GM12865 (cell line): ENCODE measurements at regions not wholly inside any gene's neighbourhood (a gene's known extent, or its start where the extent isn't known, plus 50 kb on each side); places are given as distances from the start of the nearest gene placed in this dataset.

Experiments used
- DNase-seq: peaks from one replicate; pipeline ENCODE4 v3.0.0; 2010; ENCODE audit warnings: low read depth
- H3K4me3 ChIP-seq: 2 replicates; pipeline ENCODE4 v1.5.1; 2011; ENCODE audit warnings: mild to moderate bottlenecking, low read depth, low read length, control low read depth
- TF ChIP-seq, protein P1 (sequence below): IDR thresholded peaks from 2 replicates; pipeline ENCODE4 v1.5.1; 2011; ENCODE audit warnings: low read length, control low read depth, low read depth, inconsistent platforms; ENCODE audit not compliant: insufficient read depth; ENCODE audit errors: missing control alignments

DNA sequence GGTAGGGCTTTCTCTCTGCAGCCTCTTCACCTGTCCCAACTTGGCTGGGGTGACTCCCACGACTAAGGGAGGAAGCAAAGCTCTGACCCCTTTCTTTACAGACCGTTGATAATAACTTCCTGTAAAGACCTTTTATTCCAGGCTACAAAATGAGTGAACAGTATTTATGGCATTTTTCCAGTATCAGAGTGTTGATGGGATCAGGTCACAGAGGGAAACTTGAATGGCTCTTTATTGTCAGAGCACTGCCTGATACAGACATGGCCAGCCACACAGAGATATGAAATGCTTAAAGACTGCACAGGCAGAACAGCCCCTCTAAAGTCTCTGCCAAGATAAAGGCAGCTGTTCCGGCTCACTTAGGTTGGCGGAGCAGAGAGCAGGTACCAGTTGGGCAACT is 1033.9 kb upstream of the NR2F2 start:
- TF ChIP-seq, protein P1, sequence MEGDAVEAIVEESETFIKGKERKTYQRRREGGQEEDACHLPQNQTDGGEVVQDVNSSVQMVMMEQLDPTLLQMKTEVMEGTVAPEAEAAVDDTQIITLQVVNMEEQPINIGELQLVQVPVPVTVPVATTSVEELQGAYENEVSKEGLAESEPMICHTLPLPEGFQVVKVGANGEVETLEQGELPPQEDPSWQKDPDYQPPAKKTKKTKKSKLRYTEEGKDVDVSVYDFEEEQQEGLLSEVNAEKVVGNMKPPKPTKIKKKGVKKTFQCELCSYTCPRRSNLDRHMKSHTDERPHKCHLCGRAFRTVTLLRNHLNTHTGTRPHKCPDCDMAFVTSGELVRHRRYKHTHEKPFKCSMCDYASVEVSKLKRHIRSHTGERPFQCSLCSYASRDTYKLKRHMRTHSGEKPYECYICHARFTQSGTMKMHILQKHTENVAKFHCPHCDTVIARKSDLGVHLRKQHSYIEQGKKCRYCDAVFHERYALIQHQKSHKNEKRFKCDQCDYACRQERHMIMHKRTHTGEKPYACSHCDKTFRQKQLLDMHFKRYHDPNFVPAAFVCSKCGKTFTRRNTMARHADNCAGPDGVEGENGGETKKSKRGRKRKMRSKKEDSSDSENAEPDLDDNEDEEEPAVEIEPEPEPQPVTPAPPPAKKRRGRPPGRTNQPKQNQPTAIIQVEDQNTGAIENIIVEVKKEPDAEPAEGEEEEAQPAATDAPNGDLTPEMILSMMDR = no peak
- H3K4me3 ChIP-seq = no peak overlapping the region
- DNase-seq = no peak

DNA sequence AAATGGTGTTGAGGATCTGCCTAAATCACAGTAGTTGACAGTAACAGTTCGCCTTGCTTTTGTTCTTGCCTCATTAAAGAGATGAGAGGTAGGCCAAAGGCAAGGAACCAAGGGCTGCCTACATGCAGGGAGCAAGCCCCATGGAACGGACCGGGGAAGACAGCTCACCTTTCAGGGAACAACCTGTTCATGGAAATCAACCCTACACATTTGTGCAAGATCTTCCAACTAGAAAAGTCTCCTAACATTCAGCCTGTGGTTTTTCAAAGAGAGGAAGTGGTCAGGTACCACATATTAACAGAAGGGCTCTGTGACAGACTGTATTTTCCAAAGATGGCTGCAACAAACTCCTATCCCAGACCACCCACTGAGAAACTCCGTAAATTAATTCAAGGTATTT is 1031.8 kb upstream of the NR2F2 start:
- no peak for DNase-seq
- TF ChIP-seq, protein P1 = no peak
- no peak overlapping the region for H3K4me3 ChIP-seq

DNA sequence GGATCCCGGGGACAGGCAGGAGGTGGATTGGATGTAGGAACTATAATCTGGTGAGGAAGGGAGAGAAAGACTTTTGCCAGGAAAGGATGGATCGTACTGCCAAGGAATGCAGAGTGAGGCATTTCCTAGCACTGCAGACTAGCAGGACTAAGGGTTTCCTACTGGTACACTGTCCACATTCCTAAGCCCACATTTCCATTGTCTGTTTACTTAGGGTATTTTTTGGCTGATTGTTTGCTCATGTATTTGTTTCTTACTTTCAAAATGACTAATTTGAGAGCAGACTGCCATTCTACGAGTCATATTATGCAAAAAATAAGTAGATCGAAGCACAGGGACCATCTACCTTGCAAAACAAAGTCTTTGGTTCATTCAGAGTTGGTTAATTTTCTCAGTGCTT is 1029.5 kb upstream of the NR2F2 start:
- H3K4me3 ChIP-seq = no peak overlapping the region
- peak; percentile 20 for DNase-seq
- TF ChIP-seq, protein P1 = no peak

DNA sequence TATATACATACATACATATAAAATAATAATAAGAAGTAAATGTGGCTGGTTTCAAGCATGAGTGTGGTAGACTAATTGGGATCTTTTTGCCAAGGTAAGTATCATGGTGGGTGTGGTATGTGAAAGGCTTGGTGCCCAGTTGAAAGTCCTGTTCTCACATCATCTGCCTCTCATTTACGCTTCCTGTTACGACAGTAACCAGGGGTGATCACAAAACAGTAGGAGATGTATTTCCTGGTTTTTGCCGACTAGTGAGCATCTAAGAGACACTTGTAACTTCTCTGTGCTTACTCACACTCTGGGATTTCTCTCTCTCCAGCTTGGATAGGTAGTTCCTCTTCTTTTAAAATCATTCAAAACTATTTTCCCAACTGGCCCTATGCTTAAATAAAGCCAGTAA is 1028.3 kb upstream of the NR2F2 start:
- no peak overlapping the region for H3K4me3 ChIP-seq
- TF ChIP-seq, protein P1 = no peak
- peak; percentile 53 for DNase-seq

- no peak for DNase-seq
- TF ChIP-seq, protein P1 = no peak
- no peak overlapping the region for H3K4me3 ChIP-seq
Measured at GRCh38 chr15:95302809-95303208, 1027.7 kb upstream of the NR2F2 start.

- TF ChIP-seq, protein P1 = no peak
- DNase-seq = no peak
- no peak overlapping the region for H3K4me3 ChIP-seq
Measured at GRCh38 chr15:95303713-95304112, 1026.8 kb upstream of the NR2F2 start.

DNA sequence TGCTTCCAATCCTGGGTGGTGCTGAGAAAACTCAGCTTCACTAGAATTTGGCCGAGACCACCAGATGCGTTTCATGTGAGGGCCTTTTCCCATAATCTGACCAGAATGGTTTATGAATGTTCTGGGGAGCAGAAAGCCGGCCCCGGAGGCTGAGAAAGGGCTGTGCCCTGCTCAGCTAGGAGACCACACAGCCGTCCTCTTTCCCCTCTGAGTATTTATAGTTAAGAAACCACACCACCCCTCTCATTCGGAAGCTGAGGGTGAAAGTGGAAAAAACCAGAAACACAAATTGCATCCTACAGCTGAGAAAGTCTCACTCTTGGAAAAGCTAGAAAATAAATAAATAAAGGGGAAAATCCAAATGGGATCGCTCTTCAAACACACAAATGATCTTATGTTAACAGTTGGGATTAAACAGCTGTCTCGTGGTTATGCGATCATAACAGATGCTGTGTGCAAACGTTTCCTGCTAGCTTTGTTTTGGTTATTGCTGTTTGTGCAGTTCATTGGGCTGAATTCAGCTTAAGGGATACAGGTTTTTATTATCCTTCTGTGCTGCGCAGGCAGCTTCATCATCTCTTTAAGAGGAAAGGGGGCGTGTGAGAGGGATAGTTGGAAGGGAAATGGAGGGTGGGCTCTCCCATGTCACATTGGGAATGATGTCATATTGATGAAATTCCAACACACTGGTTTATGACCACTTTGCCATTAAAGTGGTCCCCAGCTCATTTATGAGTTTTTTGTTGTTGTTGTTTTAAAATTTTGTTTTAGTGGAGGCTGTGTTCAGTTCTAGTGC is 1026.2 kb upstream of the NR2F2 start:
- TF ChIP-seq, protein P1 = no peak
- DNase-seq = no peak
- H3K4me3 ChIP-seq = no peak overlapping the region
